Ammon's horn (tissue), 1 donor: ENCODE measurements at regions not wholly inside any gene's neighbourhood (a gene's known extent, or its start where the extent isn't known, plus 50 kb on each side); places are given as distances from the start of the nearest gene placed in this dataset.

Source experiments
- DNase-seq: peaks from one replicate; pipeline ENCODE4 v3.0.0-alpha.2; 2016; ENCODE audit warnings: low spot score

DNA sequence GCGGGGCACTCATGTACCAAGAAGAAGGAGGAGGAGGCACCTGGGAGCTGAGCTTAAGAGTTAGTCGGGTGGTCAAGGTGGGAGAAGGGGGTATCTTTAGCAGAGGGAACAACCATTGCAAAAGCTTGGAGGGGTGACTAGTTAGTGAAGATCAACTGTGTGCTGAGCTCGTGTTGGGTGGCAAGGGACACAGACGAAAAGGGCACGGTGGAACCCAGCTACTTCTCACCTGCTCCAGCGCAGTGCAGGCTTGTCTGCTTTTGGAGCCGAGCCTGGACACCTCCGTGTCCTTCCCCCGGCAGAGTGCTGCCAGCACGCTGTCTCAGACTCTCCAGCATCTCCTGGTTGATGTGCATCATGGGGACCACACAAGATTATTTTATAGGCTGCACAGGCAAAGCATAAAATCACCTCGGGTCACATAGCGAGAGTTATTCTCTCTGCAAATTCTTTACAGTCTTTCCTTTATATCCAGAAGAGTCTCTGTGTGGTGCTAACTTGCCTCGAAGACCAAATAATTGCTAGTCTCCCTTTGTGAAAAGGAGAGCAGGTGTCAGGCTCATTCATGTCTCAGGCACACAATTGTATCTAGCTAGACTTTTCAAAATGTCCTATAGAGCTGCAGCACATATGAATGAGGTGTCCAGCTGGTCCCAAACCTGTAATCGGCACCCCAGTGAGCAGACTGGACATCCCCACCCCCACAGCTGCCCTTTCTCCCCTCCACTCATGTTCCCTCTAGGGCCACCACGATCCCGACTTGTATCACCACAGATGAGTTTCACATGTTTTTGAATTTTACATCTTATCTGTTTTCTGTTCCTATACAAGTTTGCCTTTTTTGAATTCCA is 123.4 kb downstream of the CEBPB start:
- DNase-seq: no peak

- no peak for DNase-seq
Observed at GRCh38 chr20:50314678-50315335, 124.2 kb downstream of the CEBPB start.

DNA sequence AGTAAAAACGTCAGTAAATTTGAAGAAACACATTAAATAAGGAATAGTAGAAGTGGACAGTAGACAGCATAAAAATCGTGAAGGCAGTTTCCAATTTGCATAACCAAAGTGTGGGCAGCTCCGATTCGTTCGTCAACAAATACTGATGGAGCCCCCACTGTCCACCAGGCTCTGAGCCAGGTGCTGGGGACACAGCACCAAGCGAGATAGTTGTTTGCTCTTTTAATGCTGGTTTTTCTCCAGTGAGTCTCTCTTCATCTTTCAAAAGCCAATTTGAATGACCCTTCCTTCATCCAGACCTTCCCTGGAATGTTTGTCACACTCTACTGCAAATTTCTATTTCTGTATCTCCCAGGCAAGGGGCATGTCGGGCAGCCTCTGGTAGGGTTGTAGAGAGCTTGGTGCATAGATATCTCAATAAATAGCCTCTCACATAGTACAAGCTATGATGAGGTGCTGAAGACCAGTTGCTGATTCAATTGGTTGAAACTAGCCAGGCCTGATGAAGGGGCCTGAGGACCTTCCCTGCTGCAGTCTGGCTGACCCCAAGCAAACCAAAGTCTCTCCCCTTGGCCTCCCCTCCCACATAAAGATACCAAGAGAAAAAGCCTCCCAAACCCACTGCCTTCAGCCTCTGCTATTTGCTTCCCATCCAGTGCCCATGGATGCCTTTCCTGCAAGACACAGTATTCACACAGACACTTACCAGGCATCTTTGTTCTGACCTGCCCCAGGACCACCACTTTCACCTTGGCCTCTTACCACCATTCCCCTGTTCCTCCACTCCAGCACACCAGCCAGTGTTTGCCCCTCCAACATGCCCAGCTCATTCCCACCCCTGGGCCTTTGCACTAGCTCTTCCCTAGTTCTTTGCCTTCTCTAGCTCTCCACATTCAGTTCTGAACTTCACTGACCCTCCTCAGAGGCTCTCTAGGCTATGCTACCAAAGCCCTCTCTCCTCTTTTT is 125.2 kb downstream of the CEBPB start:
- DNase-seq: no peak

DNA sequence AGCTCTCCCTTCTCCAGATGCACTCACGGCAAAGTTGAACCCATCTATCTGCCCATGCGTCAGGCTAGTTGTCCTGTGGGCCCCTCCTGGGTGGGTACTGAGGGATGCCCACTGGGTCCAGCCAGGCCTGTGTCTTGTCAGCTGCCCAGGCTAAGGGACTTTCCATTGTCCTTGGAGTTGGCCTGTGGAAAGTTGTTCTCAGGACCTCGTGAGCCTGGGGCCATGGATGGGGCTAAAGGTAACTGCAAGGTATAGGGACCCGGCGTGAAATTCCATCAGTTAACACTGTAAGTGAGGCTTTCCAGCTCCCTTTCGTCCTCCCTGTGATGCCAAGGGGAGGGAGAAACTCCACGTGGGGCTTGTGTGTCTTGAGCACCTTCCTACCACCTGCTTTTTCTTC is 126.5 kb downstream of the CEBPB start:
- no peak for DNase-seq

GRCh38 chr20:50317609-50318008 is 127.0 kb downstream of the CEBPB start:
- DNase-seq: no peak

GRCh38 chr20:50318710-50319109 is 128.1 kb downstream of the CEBPB start:
- no peak for DNase-seq

GRCh38 chr20:50320005-50320900 is 129.6 kb downstream of the CEBPB start:
- no peak for DNase-seq

- no peak for DNase-seq
Observed at GRCh38 chr20:50320901-50321796, 130.5 kb downstream of the CEBPB start.

GRCh38 chr20:50321797-50322480 is 131.3 kb downstream of the CEBPB start:
- DNase-seq: no peak

- DNase-seq: no peak
Observed at GRCh38 chr20:50322703-50323131, 132.1 kb downstream of the CEBPB start.

- no peak for DNase-seq
Observed at GRCh38 chr20:50323209-50323608, 132.6 kb downstream of the CEBPB start.

- DNase-seq: no peak
Observed at GRCh38 chr20:50323777-50324775, 133.4 kb downstream of the CEBPB start.

- DNase-seq: no peak
Observed at GRCh38 chr20:50325215-50325614, 134.6 kb downstream of the CEBPB start.

- no peak for DNase-seq
Observed at GRCh38 chr20:50325651-50326050, 135.0 kb downstream of the CEBPB start.

DNA sequence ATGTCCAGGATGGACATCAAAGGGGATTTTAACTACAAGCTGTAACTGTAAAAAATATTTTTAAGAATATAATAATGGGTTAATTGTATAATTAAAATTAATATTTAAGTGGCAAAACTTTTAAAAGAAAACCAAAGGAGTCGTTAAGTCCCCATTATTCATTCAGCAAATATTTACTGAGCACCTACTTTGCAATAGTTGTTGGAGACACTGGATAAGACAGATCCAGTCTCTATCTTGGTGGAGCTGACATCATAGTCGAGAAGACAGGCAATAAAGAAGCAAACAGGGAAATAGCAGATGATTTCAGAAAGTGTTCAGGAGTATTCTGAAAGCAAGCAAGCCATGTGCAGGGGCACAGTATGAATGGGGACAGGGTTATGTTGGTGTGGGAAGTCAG is 137.0 kb downstream of the CEBPB start:
- no peak for DNase-seq

- no peak for DNase-seq
Observed at GRCh38 chr20:50328222-50328979, 137.8 kb downstream of the CEBPB start.
